NCI-H2227 (cell line): ENCODE measurements at regions not wholly inside any gene's neighbourhood (a gene's known extent, or its start where the extent isn't known, plus 50 kb on each side); places are given as distances from the start of the nearest gene placed in this dataset.
"Not testable (repeated sequence)": the region's sequence is repeated elsewhere in the genome, so short reads cannot be mapped to it uniquely, and the experiment has no call there.

ENCODE experiments used
- DNase-seq: peaks from one replicate; lab custom pipeline; 2025; ENCODE audit not compliant: unreplicated experiment; lab: John Stamatoyannopoulos, UW

DNA sequence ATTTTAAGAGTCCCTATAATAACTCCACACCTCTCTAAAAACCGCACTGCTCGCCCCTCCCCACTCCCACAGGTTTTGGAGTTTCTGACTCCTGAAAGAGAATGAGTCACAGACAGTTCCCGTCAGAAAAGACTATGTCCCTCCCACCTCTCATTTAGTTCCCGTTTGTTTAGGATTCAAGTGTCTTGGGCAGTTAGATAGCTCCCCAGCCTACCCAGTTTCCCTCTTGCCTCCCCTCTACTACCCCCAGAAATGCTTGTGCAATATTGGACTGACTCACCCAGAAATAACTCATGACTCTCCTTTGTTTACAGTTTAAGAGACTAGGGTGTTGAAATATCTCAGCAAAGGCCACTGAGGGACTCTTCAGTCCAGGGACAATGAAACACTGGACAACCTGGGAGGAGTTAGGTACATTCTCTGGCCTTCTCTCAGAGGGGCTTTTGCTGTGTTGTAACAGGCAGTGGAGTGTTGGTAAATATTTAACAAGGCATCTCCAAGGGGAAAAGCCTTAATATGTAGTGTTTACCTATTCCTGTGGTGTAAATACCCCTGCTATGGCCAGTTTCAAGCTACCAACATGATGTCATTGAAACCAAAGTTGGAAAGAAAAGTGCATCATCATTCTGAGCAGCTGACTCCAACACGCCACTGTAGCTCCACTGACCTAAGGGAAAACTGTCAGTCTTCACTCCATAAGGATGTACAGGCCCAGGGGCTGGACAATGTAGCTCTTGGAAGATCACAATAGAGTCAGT lies 96.1 kb upstream of the CHD2 start:
- no peak for DNase-seq

DNA sequence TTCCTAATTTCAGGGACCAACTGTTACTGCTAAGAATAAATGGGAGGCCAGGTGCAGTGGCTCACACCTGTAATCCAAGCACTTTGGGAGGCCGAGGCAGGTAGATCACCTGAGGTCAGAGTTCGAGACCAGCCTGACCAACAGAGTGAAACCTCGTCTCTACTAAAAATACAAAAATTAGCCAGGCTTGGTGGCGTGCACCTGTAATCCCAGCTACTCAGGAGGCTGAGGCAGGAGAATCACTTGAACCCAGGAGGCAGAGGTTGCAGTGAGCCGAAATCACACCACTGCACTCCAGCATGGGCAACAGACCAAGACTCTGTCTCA lies 95.6 kb upstream of the CHD2 start:
- DNase-seq = not testable (repeated sequence)

DNA sequence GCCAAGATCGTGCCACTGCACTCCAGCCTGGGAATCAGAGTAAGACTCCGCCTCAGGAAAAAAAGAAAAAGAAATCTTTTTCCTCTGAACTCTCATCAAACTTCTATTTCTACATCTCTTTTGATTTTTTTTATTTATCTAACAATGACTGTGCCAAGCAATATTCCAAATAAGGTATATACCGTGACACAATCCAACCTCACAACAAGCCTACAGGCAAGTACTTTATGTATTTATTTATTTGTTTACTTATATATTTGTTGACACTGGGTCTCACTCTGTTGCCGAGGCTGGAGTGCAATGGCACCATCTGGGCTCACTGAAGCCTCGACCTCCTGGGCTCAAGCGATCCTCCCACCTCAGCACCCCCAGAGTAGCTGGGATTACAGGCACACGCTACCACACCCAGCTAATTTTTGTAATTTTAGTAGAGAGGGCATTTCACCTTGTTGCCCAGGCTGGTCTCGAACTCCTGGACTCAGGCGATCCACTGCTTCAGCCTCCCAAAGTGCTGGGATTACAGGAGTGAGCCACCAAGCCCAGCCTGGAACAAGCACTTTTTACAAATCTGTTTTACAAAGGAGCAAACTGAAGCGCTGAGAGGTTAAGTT lies 94.9 kb upstream of the CHD2 start:
- DNase-seq = no peak

DNA sequence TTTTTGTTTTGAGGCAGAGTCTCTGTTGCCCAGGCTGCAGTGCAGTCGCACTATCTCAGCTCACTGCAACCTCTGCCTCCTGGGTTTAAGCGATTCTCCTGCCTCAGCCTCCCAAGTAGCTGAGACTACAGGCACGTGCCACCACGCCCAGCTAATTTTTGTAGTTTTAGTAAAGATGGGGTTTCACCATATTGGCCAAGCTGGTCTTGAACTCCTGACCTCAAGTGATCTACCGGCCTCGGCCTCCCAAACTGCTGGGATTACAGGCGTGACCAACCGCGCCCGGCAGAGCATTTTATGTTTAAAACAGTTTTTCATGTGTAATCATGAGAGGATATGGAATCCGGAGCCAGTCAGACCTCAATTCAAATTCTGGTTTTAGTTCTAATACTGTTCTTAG lies 94.0 kb upstream of the CHD2 start:
- not testable (repeated sequence) for DNase-seq

DNA sequence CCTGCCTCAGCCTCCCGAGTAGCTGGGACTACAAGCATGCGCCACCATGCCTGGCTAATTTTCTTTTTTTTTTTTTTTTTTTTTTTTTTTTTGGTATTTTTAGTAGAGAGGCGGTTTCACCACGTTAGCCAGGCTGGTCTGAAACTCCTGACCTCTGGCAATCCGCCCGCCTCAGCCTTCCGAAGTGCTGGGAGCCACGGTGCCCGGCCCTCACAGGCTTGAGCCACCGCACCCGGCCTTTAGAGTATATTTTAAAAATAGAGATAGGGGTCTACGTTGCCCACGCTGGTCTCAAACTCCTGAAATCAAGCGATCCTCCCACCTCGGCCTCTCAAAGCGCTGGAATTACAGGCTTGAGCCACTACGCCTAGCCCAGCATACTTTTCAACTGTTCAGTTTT lies 93.4 kb upstream of the CHD2 start:
- no peak for DNase-seq

DNA sequence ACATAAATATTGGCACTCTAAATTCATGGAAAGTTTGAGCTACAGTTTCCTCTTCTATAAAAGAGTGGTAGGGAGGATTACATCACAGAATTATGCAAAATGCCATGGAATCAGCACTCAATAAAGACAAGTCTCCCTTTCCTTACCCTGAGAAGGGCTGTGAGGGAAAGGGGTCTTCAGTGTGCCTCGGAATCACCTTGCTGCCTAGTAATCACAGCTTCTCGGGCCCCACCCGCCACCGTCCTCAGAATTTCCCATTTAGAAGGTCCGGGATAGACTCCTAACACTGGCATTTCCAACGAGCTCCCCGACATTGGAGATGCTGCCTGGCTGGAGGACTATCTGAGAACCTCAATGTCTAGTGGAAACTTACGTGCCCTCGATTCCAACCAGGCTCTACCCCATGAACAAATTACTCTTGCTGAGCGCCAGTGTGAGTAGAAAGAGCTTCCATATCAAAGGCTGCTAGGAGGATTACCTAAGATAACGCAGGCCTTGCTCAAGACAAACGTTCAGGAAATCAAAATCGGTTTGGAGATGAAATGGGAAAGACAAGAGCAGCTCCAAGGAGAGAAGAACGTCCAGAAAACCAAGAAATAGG lies 92.1 kb upstream of the CHD2 start:
- DNase-seq = peak; percentile 41

DNA sequence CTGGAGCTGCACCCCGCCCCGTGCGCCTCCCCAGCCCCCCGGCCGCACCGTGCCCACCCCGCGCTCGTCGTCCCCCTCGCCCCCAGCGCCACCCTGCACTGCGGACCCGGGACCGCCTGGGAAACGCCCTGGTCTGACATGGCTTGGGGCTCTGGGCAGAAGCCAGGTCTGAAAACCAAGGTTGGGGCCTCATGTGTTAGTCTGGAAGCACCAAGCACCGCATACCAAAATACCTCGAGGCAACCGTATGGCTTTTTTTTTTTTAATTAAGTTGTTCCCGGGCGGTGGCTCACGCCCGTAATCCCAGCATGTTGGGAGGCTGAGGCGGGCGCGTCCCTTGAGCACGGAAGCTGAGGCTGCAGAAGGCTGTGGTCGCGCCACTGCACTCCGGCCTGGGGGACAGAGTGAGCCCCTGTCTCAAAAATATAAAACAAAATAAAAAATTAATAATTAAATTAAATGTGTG lies 91.5 kb upstream of the CHD2 start:
- peak; percentile 63 for DNase-seq

DNA sequence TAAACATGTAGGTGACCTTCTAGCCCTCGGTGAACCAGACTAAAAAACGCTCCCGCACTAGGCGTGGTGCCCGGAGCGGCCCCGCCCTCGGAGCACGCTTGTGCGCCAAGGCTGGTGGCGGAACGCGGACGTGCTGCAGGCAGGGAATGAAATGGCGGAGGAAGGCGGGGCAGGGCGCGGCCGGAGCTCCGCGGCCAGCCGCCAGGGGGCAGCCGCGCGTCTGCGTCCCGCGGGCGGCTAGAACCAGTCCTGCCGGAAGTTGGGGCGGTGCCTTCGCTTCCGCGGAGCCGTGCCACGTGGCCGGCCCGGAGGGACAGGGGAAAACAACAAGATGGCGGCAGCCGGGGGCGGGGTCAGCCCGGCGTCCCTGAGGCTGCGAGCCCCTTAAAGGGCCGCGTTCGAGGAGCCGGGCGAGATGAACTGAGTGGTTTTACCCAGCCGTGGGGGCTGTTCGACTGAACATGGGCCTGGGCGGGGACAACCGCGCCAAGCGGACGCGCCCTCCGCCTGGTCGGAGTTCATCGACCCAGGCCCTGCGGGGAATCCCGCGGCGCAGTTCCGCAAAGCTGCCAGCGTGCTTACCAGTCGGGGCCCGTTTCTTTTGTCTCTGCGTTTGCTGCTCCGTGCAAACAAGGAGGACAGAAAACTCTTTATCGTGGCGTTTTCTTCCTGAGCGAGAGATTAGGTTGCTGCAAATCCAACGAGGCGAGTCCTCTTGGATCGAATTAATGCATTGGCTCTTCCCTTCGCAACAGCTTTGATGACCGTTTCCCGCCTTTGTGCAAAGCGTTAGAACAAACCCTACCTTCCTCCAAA lies 90.9 kb upstream of the CHD2 start:
- DNase-seq = peak; percentile 97

DNA sequence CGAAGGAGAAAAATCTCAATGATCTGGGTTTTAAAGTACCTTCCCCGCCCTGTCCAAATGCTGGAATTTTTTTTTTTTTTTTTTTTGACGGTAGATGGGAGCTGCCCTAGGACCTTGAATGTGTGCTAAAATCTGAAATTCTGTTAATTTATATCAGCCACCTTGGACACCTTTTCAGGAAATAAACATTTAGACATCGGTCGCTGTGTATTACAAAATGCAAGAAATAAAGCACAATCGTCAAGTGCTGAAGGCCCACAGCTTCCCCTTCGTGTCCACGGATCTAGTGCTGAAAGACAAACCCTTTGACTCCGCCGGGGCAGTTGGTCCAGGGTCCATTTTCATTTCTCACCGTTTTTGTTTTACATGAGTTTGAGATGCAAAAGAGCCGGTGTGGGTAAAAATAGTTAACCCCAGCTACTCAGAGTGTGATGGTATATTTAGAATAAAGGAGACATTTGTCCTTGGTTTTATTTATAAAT lies 90.2 kb upstream of the CHD2 start:
- peak; percentile 37 for DNase-seq

DNA sequence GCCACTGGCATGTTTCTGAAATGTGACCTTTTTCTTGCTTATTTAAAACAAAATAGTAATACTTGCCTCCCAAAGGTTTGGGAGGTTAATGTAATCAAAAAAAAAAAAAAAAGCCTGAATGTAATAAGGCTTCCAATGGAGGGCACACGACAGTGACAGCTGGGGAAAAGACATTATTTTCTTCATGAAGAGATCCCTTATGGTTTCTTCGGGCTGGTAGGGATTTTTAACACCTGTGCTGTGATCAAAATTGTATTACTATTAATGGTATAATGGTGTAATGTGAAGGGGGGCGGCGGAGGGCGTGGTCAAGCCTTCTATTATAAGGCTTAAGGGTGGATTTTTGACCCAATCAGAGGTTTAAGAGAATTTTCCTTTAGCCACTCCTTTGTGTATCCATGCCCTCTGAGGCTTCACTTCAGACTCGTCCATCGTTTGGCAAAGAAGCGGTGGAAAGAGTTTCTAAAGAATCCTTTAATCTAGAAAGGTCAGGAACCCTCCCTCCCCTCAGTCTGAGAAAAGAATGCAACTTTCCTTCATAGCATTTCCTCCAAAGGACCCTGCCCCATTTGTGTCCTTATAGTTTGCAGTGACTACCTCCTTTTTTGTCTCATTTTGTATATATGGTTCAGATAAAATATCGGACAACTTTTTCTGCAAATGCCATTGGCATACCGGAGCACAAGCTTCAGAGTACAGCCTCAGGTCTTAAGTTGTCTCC lies 89.5 kb upstream of the CHD2 start:
- DNase-seq = peak; percentile 78

DNA sequence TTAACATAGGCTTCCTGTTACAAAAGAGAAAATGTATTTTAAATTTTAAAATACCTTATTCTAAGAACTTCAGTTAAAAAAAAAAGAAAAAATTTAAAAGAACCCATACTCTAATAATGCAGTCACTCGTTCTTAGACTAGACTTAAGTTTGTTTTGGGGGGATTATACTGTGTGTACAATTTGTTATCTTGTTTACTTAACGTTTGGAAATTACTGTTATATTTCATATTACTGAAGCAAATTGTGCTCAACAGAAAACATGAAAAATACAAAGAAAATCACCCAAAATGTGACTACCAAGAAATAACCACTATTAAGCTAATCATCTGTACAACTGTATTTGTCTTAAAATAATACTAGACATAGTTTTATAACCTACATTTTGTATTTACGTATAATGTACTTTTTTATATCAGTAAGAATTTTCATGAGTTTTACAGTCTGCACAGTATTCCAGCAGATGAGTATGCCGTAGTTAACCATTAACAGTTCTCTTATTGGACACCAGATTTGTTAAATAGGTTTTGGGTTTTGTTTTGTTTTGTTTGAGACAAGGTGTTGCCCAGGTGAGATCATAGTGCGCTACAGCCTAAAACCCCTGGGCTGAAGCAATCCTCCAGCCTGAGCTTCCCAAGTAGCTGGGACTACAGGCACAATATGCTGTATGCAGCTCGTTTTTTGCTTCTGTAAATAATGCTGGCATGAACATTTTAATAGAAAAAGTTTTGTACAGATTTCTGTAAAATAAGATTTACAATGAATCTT lies 88.8 kb upstream of the CHD2 start:
- DNase-seq = peak; percentile 11

DNA sequence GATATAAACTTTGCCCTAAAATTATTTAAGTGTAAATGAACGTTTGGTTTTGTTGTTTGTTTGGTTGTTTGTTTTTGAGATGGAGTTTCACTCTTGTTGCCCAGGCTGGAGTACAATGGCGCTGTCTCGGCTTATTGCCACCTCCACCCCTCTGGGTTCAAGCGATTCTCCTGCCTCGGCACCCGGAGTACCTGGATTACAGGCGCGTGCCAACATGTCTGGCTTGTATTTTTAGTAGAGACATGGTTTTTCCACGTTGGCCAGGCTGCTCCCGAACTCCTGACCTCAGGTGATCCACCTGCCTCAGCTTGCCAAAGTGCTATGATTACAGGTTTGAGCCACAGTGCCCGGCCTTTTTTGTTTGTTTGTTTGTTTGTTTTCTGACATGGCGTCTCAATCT lies 87.9 kb upstream of the CHD2 start:
- DNase-seq = no peak

DNA sequence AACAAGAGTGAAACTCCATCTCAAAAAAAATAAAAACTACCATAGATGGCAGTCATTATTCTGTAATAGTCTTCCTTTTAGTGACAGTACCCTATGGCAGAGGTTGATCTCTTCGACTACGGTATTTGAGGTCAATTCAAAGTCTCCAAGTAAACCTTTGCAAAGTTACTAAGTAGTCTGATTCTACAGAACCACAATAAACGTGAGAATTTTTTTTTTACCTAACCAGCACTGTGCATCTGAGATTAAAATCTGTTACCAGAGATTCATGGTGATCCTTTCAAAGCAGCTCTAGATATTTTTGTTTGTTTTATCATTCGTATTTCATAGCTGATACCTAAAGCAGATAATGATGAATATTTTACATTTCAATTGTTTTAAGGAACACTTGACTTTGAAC lies 86.6 kb upstream of the CHD2 start:
- DNase-seq = no peak

DNA sequence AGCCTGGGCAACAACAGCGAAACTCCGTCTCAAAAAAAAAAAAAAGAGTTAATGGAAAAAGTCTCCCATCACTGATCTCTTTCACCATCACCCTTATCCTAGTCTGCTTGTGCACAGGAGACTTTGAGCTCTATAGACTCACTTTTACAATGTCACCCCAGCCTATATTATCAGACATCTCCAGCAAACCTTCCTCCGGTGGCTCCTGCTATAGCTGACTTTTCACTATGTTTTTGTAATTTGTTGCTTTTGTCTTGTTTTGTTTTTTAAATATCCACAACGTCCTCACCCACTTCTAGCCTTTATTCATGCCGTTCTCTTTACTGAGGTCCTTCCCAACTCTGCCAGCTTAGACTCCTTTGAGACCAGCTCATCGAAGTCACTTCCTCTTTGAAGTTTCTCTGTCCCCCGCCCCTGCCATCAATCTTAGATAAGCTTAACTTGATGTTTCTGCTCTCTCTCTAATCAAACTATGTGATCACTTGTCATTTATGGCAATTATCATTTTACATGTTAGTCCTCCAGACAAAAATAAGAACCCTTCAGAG lies 82.7 kb upstream of the CHD2 start:
- peak; percentile 11 for DNase-seq

DNA sequence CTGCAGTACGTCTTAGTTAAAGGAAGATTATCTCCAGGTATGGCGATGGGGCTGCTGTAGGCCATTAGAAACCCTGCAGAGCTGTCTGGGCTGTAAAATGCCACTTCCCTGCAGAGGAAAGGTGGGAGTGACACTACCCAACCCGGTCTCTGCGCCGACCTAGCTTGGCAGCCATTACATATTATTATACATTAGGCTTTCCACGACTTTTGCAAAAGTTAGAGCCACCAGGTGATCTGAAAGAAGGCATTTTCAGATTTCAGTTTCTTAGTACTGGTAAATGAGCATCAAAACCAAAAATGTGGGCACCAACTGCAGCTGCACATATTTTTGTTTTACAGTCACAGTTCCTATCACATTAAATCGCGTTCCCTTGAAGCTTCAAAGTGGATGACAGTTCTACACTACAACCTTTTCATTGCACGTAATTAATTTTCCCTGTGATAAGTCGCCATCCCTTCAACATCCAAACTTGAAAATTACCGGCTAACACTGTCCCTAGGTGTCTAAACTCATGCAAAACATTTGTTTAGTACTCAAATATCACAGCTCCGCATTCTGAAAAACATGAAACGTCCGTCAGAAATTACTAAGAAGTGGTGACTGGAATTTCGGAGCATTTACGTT lies 81.4 kb upstream of the CHD2 start:
- DNase-seq = peak; percentile 55

DNA sequence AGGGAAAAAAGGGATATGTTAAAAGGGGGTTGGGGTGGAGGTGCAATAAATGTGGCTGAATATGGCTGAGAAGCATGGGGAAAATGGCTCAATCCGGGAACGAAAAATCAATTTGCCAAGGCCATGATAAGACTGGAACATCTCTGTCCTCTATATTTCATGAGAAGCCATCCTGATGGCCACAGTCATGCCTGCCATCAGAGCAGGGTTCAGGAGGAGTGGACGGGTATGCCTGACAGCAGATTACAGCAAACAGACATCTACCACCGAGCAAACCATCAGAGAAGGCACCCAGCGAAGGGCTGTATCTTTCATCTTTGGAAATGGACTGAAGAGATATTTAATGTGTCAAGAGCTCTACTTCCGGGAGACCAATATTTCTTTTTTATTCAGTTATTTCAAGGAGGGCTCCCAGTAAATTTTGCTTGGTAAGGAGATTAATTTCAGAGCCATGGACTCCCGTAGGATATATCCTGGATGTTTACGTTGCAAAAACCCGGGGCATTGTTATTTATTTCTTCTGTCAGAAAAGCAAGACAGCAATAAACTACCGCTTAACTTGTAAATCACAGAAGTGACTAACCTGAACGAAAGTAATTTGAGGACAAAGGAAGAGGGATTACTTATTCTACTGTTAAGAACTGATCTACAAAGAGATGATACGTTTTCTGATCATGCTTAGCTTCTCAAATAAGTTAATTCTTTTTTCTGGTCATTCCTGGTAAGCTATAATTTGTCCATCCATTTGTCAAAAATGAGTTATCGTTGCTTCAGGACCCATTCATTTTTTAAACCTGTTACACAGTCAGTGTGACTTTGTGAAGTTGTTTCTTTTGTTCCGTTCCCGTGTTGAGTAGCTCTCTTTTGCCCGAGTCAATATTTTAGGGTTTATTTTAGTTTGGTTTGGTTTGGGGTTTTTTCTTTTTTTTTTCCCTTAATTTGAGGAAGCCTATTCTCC lies 80.6 kb upstream of the CHD2 start:
- DNase-seq = peak; percentile 45

DNA sequence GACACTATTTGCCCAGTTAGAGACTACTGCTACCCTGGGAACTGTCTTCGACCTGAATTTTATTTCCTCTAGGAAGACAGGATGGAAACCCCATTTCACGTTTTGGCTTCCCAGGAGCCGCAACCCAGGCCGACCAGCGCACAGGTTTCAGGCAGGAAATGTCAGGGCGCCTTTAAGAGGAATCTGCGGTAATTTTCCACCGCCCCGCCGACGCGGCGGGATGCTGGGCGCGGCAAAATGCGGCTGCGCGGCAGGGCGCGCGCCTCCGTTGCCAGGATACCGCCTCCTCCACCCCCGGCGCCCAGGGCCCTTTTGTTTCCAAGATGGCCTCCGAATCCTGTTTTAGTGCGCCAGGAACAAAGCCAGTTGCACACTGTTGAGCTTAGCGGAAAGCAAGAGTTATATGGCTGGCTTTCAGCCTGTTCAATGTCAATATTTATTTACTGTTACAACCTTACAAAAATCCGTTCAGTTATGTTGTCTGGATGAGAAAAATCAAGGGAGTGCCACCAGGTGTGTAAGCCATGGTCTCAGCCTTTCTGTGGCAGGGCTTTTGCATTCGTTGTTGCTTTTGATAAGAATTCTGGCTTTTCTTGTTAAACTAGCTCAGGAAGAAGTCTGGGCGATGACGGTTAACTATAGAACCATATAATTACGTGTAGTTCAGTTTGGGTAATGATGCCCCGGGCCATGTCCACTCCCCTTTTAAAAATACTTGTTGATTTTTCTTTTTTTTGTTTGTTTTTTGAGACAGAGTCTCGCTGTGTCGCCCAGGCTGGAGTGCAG lies 79.7 kb upstream of the CHD2 start:
- peak; percentile 93 for DNase-seq
